Fibroblast of lung (primary cell): ENCODE measurements at regions not wholly inside any gene's neighbourhood (a gene's known extent, or its start where the extent isn't known, plus 50 kb on each side); places are given as distances from the start of the nearest gene placed in this dataset.

ENCODE experiments used
- EZH2 ChIP-seq: IDR thresholded peaks from 2 replicates; pipeline ENCODE4 v1.5.1; 2012; ENCODE audit warnings: low read length, control low read depth, mild to moderate bottlenecking; ENCODE audit errors: missing control alignments
- TF ChIP-seq, protein P1 (sequence below), 2 donors: IDR thresholded peaks in 1 of 2; conservative IDR thresholded peaks in 1 of 2; 1 replicate in 1 of 2; 2 replicates in 1 of 2; pipeline ENCODE4 v1.5.1; 2011 to 2012; ENCODE audit warnings: low read length in 2 of 2, control low read depth in 1 of 2, inconsistent platforms in 1 of 2, low read depth in 1 of 2, mild to moderate bottlenecking in 1 of 2

DNA sequence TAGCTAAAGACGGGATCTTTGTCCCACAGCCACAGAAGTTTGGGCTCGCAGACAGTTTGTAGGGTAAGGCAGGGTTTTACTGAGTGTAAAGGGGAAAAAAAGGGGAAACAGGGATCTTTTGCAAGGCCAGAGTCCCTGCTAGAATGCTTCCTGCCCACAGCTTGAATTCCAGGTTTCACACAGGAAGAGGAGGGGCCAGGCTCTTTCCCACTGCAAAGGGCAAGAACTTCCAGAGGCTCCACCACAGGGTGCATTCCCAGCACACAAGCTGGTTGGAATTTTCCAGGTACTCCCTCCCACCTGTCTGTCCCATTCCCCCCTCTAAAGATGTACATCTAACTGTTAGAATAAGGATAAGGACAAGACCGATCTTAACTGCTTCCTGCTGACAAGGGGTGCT lies 1126.9 kb downstream of the KCNT2 start:
- TF ChIP-seq, protein P1, sequence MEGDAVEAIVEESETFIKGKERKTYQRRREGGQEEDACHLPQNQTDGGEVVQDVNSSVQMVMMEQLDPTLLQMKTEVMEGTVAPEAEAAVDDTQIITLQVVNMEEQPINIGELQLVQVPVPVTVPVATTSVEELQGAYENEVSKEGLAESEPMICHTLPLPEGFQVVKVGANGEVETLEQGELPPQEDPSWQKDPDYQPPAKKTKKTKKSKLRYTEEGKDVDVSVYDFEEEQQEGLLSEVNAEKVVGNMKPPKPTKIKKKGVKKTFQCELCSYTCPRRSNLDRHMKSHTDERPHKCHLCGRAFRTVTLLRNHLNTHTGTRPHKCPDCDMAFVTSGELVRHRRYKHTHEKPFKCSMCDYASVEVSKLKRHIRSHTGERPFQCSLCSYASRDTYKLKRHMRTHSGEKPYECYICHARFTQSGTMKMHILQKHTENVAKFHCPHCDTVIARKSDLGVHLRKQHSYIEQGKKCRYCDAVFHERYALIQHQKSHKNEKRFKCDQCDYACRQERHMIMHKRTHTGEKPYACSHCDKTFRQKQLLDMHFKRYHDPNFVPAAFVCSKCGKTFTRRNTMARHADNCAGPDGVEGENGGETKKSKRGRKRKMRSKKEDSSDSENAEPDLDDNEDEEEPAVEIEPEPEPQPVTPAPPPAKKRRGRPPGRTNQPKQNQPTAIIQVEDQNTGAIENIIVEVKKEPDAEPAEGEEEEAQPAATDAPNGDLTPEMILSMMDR (conservative IDR thresholded peaks at IDR 0.05 in 1 of 2, IDR thresholded peaks at IDR 0.05 in 1 of 2; ENCODE audit: low read depth in 1 of 2, low read length in 2 of 2): no peak
- no peak for TF ChIP-seq EZH2
